WERI-Rb-1 (cell line): ENCODE measurements at regions not wholly inside any gene's neighbourhood (a gene's known extent, or its start where the extent isn't known, plus 50 kb on each side); places are given as distances from the start of the nearest gene placed in this dataset.
"Not testable (repeated sequence)": the region's sequence is repeated elsewhere in the genome, so short reads cannot be mapped to it uniquely, and the experiment has no call there.

Experiments
- DNase-seq: peaks from one replicate; pipeline ENCODE4 v3.0.0-alpha.2; 2020
- H3K27ac ChIP-seq: fragments of 250-450 bp; sonication (Bioruptor Pico); 2 replicates; pipeline ENCODE4 v1.5.1; 2020; ENCODE audit warnings: mild to moderate bottlenecking, moderate library complexity
- H3K27me3 ChIP-seq: fragments of 250-450 bp; sonication (Bioruptor Pico); 2 replicates; pipeline ENCODE4 v1.5.1; 2021; ENCODE audit warnings: mild to moderate bottlenecking, low read depth, moderate library complexity; ENCODE audit not compliant: insufficient read depth, severe bottlenecking
- H3K36me3 ChIP-seq: fragments of 250-450 bp; sonication (Bioruptor Pico); 2 replicates; pipeline ENCODE4 v1.5.1; 2020; ENCODE audit warnings: mild to moderate bottlenecking, moderate library complexity
- H3K4me3 ChIP-seq: 2 replicates; pipeline ENCODE4 v1.5.1; 2011; ENCODE audit warnings: low read depth, mild to moderate bottlenecking, control low read depth, low read length
- H3K9me3 ChIP-seq: fragments of 250-450 bp; sonication (Bioruptor Pico); 2 replicates; pipeline ENCODE4 v1.5.1; 2021; ENCODE audit warnings: mild to moderate bottlenecking, moderate library complexity; ENCODE audit not compliant: severe bottlenecking

- DNase-seq, H3K4me3 ChIP-seq, H3K9me3 ChIP-seq, H3K27ac ChIP-seq, H3K36me3 ChIP-seq, H3K27me3 ChIP-seq: not testable (repeated sequence)
Measured at GRCh38 chr15:20074082-20074481, 467.5 kb downstream of the GOLGA6L6 start.

- H3K9me3 ChIP-seq, H3K36me3 ChIP-seq, H3K27ac ChIP-seq, DNase-seq, H3K4me3 ChIP-seq, H3K27me3 ChIP-seq: not testable (repeated sequence)
Measured at GRCh38 chr15:20069043-20069442, 472.6 kb downstream of the GOLGA6L6 start.

- not testable (repeated sequence) for H3K9me3 ChIP-seq, DNase-seq, H3K36me3 ChIP-seq, H3K27ac ChIP-seq, H3K27me3 ChIP-seq, H3K4me3 ChIP-seq
Measured at GRCh38 chr15:20066173-20066572, 475.4 kb downstream of the GOLGA6L6 start.

DNA sequence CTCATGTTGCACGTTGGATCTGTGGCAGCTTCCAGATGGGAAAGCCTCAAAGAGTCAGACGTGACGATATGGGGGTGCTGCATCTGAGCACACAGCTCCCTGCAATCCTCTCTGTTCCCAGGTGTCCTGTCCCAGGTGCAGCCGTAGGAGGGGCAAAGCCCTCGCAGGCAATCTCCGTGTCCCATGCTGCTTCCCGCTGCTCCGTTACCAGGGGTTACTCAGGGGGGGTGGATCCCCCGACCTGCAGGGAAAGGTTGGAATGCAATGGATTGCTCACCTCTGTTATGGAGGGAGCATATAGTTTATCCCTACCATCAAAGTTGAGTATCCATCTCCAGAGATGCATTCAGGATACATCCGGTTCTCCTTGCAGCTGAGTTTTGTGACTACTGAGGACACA, 476.1 kb downstream of the GOLGA6L6 start:
- not testable (repeated sequence) for H3K36me3 ChIP-seq, H3K27ac ChIP-seq, DNase-seq, H3K9me3 ChIP-seq, H3K4me3 ChIP-seq, H3K27me3 ChIP-seq

- not testable (repeated sequence) for H3K27ac ChIP-seq, H3K27me3 ChIP-seq, H3K9me3 ChIP-seq, H3K4me3 ChIP-seq, DNase-seq, H3K36me3 ChIP-seq
Measured at GRCh38 chr15:20063167-20063566, 478.4 kb downstream of the GOLGA6L6 start.

DNA sequence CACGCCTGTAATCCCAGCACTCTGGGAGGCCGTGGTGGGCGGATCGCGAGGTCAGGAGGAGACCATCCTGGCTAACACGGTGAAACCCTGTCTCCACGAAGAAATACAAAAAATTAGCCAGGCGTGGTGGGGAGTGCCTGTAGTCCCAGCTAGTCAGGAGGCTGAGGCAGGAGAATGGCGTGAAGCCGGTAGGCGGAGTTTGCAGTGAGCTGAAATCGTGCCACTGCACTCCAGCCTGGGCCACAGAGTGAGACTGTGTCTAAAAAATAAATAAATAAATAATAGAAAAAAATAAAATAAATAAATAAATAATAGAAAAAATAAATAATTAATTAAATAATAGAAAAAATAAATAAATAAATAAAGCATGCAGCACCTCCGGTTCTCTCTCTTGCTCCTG, 480.8 kb downstream of the GOLGA6L6 start:
- not testable (repeated sequence) for H3K36me3 ChIP-seq, H3K27ac ChIP-seq, DNase-seq, H3K9me3 ChIP-seq, H3K27me3 ChIP-seq, H3K4me3 ChIP-seq

DNA sequence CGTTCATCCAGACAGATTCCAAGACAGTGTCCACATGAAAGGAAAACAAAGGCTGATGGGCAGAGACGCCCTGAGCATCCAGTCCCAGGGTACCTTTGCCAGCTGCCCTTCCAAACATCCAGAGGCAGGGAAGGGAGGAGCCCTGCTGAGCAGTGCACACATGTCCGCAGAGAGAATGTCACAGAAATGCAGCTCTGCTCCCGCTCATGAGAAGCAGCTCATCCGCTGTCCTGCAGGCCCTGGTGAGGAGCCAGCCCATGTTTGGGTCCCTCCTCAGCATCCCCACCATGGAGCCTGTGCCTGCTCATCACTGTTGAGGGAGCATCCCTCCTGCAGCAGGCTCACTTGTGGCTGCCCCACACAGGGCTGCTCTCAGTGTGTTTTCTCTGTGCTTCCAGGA, 484.7 kb downstream of the GOLGA6L6 start:
- H3K36me3 ChIP-seq, H3K27ac ChIP-seq, H3K4me3 ChIP-seq, DNase-seq, H3K27me3 ChIP-seq, H3K9me3 ChIP-seq: not testable (repeated sequence)

DNA sequence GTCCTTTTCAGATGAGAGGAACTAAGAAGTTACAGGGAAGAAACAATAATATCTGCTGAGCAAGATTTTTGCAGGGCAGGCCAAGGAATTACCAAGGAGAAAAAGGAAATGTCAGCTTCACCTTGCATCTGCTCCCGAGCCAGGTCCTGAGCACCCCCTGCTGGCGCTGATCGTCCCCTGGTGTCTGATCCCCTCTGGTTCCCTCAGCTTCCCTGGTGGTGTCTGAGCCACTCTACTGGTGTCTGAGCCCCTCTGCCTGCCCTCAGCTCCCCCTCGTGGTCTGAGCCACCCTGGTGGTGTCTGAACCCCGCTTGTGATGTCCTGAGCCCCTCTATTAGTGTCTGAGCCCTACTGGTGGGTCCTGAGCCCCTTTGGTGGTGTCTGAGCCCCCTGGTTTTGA, 485.7 kb downstream of the GOLGA6L6 start:
- not testable (repeated sequence) for H3K4me3 ChIP-seq, DNase-seq

GRCh38 chr15:20048189-20048588, 493.4 kb downstream of the GOLGA6L6 start:
- H3K36me3 ChIP-seq, H3K4me3 ChIP-seq, DNase-seq, H3K27me3 ChIP-seq, H3K9me3 ChIP-seq, H3K27ac ChIP-seq: not testable (repeated sequence)

More for the DNA sequence above, 485.7 kb downstream of the GOLGA6L6 start:
- not testable (repeated sequence) for H3K9me3 ChIP-seq, H3K27me3 ChIP-seq, H3K27ac ChIP-seq, H3K36me3 ChIP-seq

DNA sequence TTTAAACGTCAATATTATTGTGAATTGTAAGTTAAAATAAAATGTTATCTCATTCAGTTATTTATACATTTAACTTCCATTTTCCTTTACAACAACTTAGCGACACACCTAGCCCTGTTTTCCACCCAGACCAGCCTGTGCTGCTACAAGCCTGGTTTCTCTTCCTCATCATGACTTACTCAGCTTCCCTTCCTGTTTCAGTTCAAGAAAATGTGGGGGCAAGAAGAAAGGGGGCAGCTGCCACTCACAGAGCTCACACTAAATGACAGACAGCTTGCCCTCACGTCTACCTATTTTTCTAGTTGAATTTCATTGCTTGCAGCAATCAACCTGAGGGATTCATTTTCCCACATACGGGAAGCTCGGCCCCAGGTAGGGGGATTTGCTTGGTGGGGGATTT, 496.4 kb downstream of the GOLGA6L6 start:
- H3K36me3 ChIP-seq, H3K27ac ChIP-seq, H3K27me3 ChIP-seq, H3K4me3 ChIP-seq, DNase-seq, H3K9me3 ChIP-seq: not testable (repeated sequence)

GRCh38 chr15:20040691-20041090, 500.9 kb downstream of the GOLGA6L6 start:
- not testable (repeated sequence) for DNase-seq, H3K4me3 ChIP-seq, H3K27me3 ChIP-seq, H3K36me3 ChIP-seq, H3K27ac ChIP-seq, H3K9me3 ChIP-seq

- not testable (repeated sequence) for H3K36me3 ChIP-seq, H3K9me3 ChIP-seq, DNase-seq, H3K27me3 ChIP-seq, H3K4me3 ChIP-seq, H3K27ac ChIP-seq
Measured at GRCh38 chr15:20025040-20025439, 516.6 kb downstream of the GOLGA6L6 start.

DNA sequence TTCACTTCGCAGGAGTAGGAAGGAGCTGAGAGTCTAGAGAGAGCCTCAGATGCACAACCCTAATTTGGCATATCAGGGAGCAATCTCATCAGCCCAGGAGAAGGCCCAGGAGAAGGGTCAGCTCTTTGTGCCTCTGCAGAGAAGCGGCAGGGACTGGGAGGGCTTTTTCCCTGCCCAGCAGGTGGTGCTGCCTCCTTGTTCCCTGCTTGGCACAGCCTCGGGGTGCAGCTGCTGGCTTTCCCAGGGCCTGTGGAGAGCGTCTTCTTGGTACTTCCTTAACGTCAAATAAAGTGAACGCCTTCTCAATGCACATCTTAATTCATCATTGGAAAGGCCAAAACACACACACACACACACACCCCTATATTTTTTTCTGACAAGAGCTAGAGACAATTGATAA, 519.3 kb downstream of the GOLGA6L6 start:
- not testable (repeated sequence) for H3K27me3 ChIP-seq, H3K27ac ChIP-seq, H3K9me3 ChIP-seq, H3K4me3 ChIP-seq, DNase-seq, H3K36me3 ChIP-seq

- H3K36me3 ChIP-seq, H3K4me3 ChIP-seq, DNase-seq, H3K27ac ChIP-seq, H3K27me3 ChIP-seq, H3K9me3 ChIP-seq: not testable (repeated sequence)
Measured at GRCh38 chr15:20021351-20021750, 520.2 kb downstream of the GOLGA6L6 start.

DNA sequence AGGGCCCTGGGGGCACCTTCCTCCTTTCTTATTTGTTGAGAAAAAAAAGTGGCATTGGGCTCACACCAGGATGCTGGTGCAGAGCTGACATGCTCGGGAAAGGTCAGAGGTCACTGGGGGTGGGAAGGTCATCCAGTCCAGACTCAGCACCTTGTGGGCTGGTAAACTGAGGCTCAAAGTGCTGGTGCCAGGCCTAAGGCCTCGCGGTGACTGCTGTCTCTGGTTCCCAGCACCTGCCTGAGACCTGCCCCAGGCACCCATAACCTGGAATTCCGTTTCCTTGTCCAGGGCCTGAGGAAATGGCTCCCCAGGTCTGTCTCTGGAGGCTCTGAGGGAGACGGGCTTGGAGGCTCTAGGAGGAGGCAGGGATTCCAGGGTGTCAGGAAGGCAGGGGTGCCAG, 521.0 kb downstream of the GOLGA6L6 start:
- H3K36me3 ChIP-seq, H3K9me3 ChIP-seq, H3K4me3 ChIP-seq, DNase-seq, H3K27me3 ChIP-seq, H3K27ac ChIP-seq: not testable (repeated sequence)

GRCh38 chr15:20019758-20020157, 521.8 kb downstream of the GOLGA6L6 start:
- not testable (repeated sequence) for DNase-seq, H3K36me3 ChIP-seq, H3K27me3 ChIP-seq, H3K9me3 ChIP-seq, H3K4me3 ChIP-seq, H3K27ac ChIP-seq
